SK-N-SH treated with all-trans-retinoic acid at 6 μM for 48 hours (cell line): ENCODE measurements at regions not wholly inside any gene's neighbourhood (a gene's known extent, or its start where the extent isn't known, plus 50 kb on each side); places are given as distances from the start of the nearest gene placed in this dataset.

ENCODE experiments used
- ATAC-seq: fragments of 200-7000 bp; cut with Tn5 transposase; 3 replicates; pipeline ENCODE4 v1.9.1; 2020; ENCODE audit warnings: mild to moderate bottlenecking, moderate library complexity
- ARNTL ChIP-seq: fragments of 450-650 bp; formaldehyde crosslinking; IDR thresholded peaks from 2 replicates; pipeline ENCODE4 v1.5.0; 2020; ENCODE audit warnings: low read depth, mild to moderate bottlenecking, moderate library complexity, borderline replicate concordance
- CSDC2 ChIP-seq: fragments of 250-450 bp; sonication (Bioruptor Pico); IDR thresholded peaks from 2 replicates; pipeline ENCODE4 v1.5.0; 2020; ENCODE audit warnings: mild to moderate bottlenecking, moderate library complexity
- ESRRG ChIP-seq: fragments of 250-450 bp; sonication (Bioruptor Pico); IDR thresholded peaks from 2 replicates; pipeline ENCODE4 v1.6.1; 2021; ENCODE audit warnings: mild to moderate bottlenecking
- GLIS3 ChIP-seq: fragments of 250-450 bp; sonication (Bioruptor Pico); IDR thresholded peaks from 2 replicates; pipeline ENCODE4 v1.5.0; 2020; ENCODE audit warnings: mild to moderate bottlenecking, moderate library complexity
- ISL1 ChIP-seq: fragments of 250-450 bp; sonication (Bioruptor Pico); IDR thresholded peaks from 2 replicates; pipeline ENCODE4 v2.1.2; 2022; ENCODE audit warnings: mild to moderate bottlenecking, moderate library complexity
- OSR1 ChIP-seq: fragments of 250-450 bp; sonication (Bioruptor Pico); IDR thresholded peaks from 2 replicates; pipeline ENCODE4 v1.8.0; 2022; ENCODE audit warnings: moderate library complexity, mild to moderate bottlenecking, inconsistent platforms
- PPARA ChIP-seq: fragments of 250-450 bp; sonication (Bioruptor Pico); IDR thresholded peaks from 2 replicates; pipeline ENCODE4 v1.5.0; 2020; ENCODE audit warnings: mild to moderate bottlenecking, borderline replicate concordance
- RARB ChIP-seq: fragments of 250-450 bp; sonication (Bioruptor Pico); IDR thresholded peaks from 2 replicates; pipeline ENCODE4 v1.8.0; 2021; ENCODE audit warnings: mild to moderate bottlenecking, moderate library complexity
- SNAI2 ChIP-seq: fragments of 250-450 bp; sonication (Bioruptor Pico); IDR thresholded peaks from 2 replicates; pipeline ENCODE4 v1.5.0; 2020; ENCODE audit warnings: mild to moderate bottlenecking, moderate library complexity
- TOX ChIP-seq: fragments of 250-450 bp; sonication (Bioruptor Pico); IDR thresholded peaks from 2 replicates; pipeline ENCODE4 v1.8.0; 2021; ENCODE audit warnings: mild to moderate bottlenecking, moderate library complexity, borderline replicate concordance
- ZC3H10 ChIP-seq: fragments of 250-450 bp; sonication (Bioruptor Pico); IDR thresholded peaks from 2 replicates; pipeline ENCODE4 v1.5.1; 2021; ENCODE audit warnings: mild to moderate bottlenecking, moderate library complexity
- ZFP3 ChIP-seq: fragments of 250-450 bp; sonication (Bioruptor Pico); IDR thresholded peaks from 2 replicates; pipeline ENCODE4 v1.5.0; 2020; ENCODE audit warnings: mild to moderate bottlenecking, moderate library complexity
- ZFP30 ChIP-seq: fragments of 450-650 bp; formaldehyde crosslinking; IDR thresholded peaks from 2 replicates; pipeline ENCODE4 v1.5.0; 2022; ENCODE audit warnings: mild to moderate bottlenecking, moderate library complexity
- ZNF565 ChIP-seq: fragments of 450-650 bp; formaldehyde crosslinking; conservative IDR thresholded peaks from 2 replicates; pipeline ENCODE4 v1.5.0; 2020; ENCODE audit warnings: low read depth, mild to moderate bottlenecking, moderate library complexity
- ZNF70 ChIP-seq: fragments of 450-650 bp; formaldehyde crosslinking; IDR thresholded peaks from 2 replicates; pipeline ENCODE4 v1.5.0; 2020; ENCODE audit warnings: mild to moderate bottlenecking, moderate library complexity
- ZNF8 ChIP-seq: fragments of 450-650 bp; formaldehyde crosslinking; IDR thresholded peaks from 2 replicates; pipeline ENCODE4 v1.5.0; 2020; ENCODE audit warnings: mild to moderate bottlenecking, moderate library complexity
- TF ChIP-seq, protein P1 (sequence below): fragments of 250-450 bp; sonication (Bioruptor Pico); IDR thresholded peaks from 2 replicates; pipeline ENCODE4 v1.5.0; 2020; ENCODE audit warnings: mild to moderate bottlenecking, moderate library complexity
- TF ChIP-seq, protein P2 (sequence below): fragments of 250-450 bp; sonication (Bioruptor Pico); IDR thresholded peaks from 2 replicates; pipeline ENCODE4 v1.5.1; 2021; ENCODE audit warnings: mild to moderate bottlenecking, moderate library complexity
- TF ChIP-seq, protein P3 (sequence below): fragments of 250-450 bp; sonication (Bioruptor Pico); IDR thresholded peaks from 2 replicates; pipeline ENCODE4 v1.8.0; 2020; ENCODE audit warnings: mild to moderate bottlenecking, moderate library complexity, borderline replicate concordance
- TF ChIP-seq, protein P4 (sequence below): fragments of 250-450 bp; sonication (Bioruptor Pico); IDR thresholded peaks from 2 replicates; pipeline ENCODE4 v1.8.0; 2021; ENCODE audit warnings: low read depth, mild to moderate bottlenecking, moderate library complexity, borderline replicate concordance
- TF ChIP-seq, protein P5 (sequence below): fragments of 250-450 bp; sonication (Bioruptor Pico); IDR thresholded peaks from 2 replicates; pipeline ENCODE4 v1.5.1; 2020; ENCODE audit warnings: low read depth, mild to moderate bottlenecking, moderate library complexity

DNA sequence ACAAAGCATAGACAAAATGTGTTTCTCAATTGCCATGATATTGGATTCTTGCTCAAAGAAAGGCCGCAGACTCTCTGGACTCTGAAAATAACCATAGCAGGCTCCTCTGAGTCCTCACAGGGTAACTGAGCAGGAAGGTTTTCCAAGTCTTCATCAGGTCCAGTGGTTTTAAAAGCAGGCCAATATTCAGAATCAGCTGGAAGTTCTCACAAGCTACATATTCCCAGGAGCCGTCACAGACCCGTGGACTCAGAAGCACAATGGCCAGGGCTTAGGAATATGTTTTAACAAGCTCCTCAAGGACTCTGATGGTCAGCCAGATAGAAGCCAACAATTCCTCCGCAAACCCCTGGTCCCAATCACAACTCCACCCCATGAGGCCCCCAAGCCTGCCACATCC lies 256.1 kb upstream of the ADAMTS9 start:
- TF ChIP-seq ZNF70 (CRISPR knock-in tag) (no peak), ZC3H10 (CRISPR knock-in tag) (no peak), ESRRG (CRISPR knock-in tag) (no peak), RARB (CRISPR knock-in tag) (no peak), ZFP3 (CRISPR knock-in tag) (no peak), TOX (CRISPR knock-in tag) (no peak), OSR1 (CRISPR knock-in tag) (no peak), ISL1 (CRISPR knock-in tag) (no peak), ZFP30 (no peak), ARNTL (CRISPR knock-in tag) (no peak), SNAI2 (CRISPR knock-in tag) (no peak)
- TF ChIP-seq, protein P1, sequence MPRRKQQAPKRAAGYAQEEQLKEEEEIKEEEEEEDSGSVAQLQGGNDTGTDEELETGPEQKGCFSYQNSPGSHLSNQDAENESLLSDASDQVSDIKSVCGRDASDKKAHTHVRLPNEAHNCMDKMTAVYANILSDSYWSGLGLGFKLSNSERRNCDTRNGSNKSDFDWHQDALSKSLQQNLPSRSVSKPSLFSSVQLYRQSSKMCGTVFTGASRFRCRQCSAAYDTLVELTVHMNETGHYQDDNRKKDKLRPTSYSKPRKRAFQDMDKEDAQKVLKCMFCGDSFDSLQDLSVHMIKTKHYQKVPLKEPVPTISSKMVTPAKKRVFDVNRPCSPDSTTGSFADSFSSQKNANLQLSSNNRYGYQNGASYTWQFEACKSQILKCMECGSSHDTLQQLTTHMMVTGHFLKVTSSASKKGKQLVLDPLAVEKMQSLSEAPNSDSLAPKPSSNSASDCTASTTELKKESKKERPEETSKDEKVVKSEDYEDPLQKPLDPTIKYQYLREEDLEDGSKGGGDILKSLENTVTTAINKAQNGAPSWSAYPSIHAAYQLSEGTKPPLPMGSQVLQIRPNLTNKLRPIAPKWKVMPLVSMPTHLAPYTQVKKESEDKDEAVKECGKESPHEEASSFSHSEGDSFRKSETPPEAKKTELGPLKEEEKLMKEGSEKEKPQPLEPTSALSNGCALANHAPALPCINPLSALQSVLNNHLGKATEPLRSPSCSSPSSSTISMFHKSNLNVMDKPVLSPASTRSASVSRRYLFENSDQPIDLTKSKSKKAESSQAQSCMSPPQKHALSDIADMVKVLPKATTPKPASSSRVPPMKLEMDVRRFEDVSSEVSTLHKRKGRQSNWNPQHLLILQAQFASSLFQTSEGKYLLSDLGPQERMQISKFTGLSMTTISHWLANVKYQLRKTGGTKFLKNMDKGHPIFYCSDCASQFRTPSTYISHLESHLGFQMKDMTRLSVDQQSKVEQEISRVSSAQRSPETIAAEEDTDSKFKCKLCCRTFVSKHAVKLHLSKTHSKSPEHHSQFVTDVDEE (CRISPR knock-in tag) = no peak
- TF ChIP-seq, protein P2, sequence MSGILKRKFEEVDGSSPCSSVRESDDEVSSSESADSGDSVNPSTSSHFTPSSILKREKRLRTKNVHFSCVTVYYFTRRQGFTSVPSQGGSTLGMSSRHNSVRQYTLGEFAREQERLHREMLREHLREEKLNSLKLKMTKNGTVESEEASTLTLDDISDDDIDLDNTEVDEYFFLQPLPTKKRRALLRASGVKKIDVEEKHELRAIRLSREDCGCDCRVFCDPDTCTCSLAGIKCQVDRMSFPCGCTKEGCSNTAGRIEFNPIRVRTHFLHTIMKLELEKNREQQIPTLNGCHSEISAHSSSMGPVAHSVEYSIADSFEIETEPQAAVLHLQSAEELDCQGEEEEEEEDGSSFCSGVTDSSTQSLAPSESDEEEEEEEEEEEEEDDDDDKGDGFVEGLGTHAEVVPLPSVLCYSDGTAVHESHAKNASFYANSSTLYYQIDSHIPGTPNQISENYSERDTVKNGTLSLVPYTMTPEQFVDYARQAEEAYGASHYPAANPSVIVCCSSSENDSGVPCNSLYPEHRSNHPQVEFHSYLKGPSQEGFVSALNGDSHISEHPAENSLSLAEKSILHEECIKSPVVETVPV (CRISPR knock-in tag) = no peak
- no peak for ATAC-seq

DNA sequence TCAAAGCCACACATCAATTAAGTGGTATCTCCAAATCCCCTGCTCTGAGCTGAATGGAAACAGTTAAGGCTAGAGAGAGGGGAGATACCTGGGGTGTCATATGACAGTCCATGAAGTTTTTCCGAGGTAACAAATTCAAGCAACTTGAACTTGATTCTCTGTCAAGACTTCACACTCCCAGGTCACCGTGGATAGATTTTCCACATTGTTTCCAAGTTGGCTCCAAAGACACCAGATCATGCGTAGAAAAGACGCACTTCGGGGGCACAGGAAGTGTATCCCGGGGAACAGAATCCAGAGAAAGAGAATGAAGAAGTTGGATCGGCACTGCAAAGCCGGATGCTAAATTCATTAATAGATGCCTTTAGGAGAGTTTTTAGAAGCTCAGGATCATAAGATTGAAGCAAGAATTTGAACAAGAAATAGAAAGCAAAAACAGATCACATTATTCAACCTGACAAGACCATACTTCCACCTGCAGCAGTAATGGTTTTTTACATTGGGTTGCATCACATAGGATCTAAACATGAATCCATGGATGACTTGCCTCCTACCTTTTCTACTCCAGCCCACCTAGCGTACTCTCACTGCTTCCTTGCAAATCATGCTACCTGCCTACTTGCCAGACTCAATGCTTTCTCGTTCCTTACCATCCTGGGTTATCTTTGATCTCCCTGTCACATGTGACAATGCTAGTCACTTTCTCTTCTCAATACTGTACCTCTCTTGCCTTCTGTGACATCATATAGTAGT lies 253.0 kb upstream of the ADAMTS9 start:
- no peak for TF ChIP-seq ISL1 (CRISPR knock-in tag)
- TF ChIP-seq, protein P3, sequence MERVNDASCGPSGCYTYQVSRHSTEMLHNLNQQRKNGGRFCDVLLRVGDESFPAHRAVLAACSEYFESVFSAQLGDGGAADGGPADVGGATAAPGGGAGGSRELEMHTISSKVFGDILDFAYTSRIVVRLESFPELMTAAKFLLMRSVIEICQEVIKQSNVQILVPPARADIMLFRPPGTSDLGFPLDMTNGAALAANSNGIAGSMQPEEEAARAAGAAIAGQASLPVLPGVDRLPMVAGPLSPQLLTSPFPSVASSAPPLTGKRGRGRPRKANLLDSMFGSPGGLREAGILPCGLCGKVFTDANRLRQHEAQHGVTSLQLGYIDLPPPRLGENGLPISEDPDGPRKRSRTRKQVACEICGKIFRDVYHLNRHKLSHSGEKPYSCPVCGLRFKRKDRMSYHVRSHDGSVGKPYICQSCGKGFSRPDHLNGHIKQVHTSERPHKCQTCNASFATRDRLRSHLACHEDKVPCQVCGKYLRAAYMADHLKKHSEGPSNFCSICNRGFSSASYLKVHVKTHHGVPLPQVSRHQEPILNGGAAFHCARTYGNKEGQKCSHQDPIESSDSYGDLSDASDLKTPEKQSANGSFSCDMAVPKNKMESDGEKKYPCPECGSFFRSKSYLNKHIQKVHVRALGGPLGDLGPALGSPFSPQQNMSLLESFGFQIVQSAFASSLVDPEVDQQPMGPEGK (CRISPR knock-in tag) = no peak
- TF ChIP-seq, protein P4, sequence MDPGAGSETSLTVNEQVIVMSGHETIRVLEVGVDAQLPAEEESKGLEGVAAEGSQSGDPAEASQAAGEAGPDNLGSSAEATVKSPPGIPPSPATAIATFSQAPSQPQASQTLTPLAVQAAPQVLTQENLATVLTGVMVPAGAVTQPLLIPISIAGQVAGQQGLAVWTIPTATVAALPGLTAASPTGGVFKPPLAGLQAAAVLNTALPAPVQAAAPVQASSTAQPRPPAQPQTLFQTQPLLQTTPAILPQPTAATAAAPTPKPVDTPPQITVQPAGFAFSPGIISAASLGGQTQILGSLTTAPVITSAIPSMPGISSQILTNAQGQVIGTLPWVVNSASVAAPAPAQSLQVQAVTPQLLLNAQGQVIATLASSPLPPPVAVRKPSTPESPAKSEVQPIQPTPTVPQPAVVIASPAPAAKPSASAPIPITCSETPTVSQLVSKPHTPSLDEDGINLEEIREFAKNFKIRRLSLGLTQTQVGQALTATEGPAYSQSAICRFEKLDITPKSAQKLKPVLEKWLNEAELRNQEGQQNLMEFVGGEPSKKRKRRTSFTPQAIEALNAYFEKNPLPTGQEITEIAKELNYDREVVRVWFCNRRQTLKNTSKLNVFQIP = no peak
- TF ChIP-seq ZC3H10 (CRISPR knock-in tag) = no peak
- TF ChIP-seq, protein P1 (CRISPR knock-in tag) = no peak
- no peak for TF ChIP-seq ZFP3 (CRISPR knock-in tag)
- no peak for TF ChIP-seq ARNTL (CRISPR knock-in tag)
- TF ChIP-seq ZNF70 (CRISPR knock-in tag) = no peak
- TF ChIP-seq GLIS3 (CRISPR knock-in tag) = no peak
- no peak for TF ChIP-seq SNAI2 (CRISPR knock-in tag)
- TF ChIP-seq CSDC2 (CRISPR knock-in tag) = no peak
- no peak for TF ChIP-seq ZNF8
- no peak for TF ChIP-seq ESRRG (CRISPR knock-in tag)
- TF ChIP-seq RARB (CRISPR knock-in tag) = no peak
- no peak for TF ChIP-seq ZNF565
- TF ChIP-seq TOX (CRISPR knock-in tag) = no peak
- TF ChIP-seq OSR1 (CRISPR knock-in tag) = no peak
- no peak for TF ChIP-seq PPARA (CRISPR knock-in tag)
- TF ChIP-seq, protein P5, sequence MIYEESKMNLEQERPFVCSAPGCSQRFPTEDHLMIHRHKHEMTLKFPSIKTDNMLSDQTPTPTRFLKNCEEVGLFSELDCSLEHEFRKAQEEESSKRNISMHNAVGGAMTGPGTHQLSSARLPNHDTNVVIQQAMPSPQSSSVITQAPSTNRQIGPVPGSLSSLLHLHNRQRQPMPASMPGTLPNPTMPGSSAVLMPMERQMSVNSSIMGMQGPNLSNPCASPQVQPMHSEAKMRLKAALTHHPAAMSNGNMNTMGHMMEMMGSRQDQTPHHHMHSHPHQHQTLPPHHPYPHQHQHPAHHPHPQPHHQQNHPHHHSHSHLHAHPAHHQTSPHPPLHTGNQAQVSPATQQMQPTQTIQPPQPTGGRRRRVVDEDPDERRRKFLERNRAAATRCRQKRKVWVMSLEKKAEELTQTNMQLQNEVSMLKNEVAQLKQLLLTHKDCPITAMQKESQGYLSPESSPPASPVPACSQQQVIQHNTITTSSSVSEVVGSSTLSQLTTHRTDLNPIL (CRISPR knock-in tag) = no peak
- ATAC-seq = no peak
